AG04450 (cell line): ENCODE measurements at regions not wholly inside any gene's neighbourhood (a gene's known extent, or its start where the extent isn't known, plus 50 kb on each side); places are given as distances from the start of the nearest gene placed in this dataset.
A peak's percentile ranks its signal among the peaks of the same experiment; 100 is the strongest.

Experiments used
- CTCF ChIA-PET: fragments of 300-600, 350-600 bp; formaldehyde crosslinking; extraction: SDS; loops from one replicate; lab custom pipeline; 2022; ENCODE audit warnings: antibody characterized with exemption, inconsistent platforms; lab: Charles Lee
- POLR2A ChIA-PET: fragments of 350-600 bp; formaldehyde crosslinking; extraction: SDS; loops from one replicate; lab custom pipeline; 2021; ENCODE audit warnings: antibody characterized with exemption, inconsistent platforms; lab: Yijun Ruan, JAX
- DNase-seq: peaks from one replicate; pipeline ENCODE4 v3.0.0-alpha.2; 2011; ENCODE audit warnings: low read depth, low spot score
- H3K27ac ChIP-seq: one replicate; pipeline ENCODE4 v1.5.1; 2012; ENCODE audit warnings: low read depth, low read length, control low read depth
- H3K27me3 ChIP-seq: one replicate; pipeline ENCODE4 v1.6.0; 2012; ENCODE audit warnings: low read length; ENCODE audit not compliant: control insufficient read depth, insufficient read depth
- H3K4me3 ChIP-seq: 2 replicates; pipeline ENCODE4 v1.5.1; 2011; ENCODE audit warnings: mild to moderate bottlenecking, low read depth, low read length, control low read depth
- H3K9me3 ChIP-seq: 2 replicates; pipeline ENCODE4 v1.5.1; 2012; ENCODE audit warnings: low read length; ENCODE audit not compliant: control insufficient read depth, insufficient read depth
- CTCF ChIP-seq: IDR thresholded peaks from 2 replicates; pipeline ENCODE4 v1.5.1; 2011; ENCODE audit warnings: low read depth, low read length, control low read depth, inconsistent platforms

DNA sequence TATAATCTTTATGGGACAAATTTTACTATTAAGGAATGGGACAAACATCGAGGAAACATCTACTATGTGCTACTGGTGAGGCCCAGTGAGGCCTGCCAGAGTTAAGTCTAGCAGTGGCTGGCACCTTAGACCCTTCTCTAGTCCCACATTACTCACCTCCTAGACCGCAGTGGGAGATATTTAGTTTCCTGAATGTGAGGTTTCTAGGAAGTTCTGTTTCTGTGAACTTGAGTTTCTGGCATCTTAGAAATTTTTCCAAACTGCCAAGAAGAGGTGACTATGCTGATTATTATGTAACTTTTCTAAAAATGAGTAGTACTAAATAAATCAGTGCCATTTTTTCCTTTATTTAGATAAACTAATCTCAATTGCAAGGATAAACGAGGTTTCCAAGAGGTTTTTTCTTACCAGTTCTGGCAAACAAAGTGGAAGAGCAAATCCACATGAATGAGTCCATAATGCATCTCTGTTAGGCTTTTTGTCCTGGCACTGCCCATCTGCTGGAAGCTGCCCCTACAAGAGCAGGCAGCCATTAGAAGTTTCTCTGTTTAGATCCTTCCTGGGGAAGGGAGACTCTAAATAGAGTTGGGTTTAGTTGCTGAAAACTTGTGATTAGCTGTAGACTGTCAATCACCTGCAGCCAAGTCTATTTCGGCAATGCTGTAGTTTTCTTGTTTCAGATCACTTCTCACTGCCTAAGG, 348.7 kb downstream of the MAN2A1 start:
- no peak for DNase-seq
- TF ChIP-seq CTCF: no peak
- CTCF ChIA-PET: no interaction called here
- POLR2A ChIA-PET: no interaction called here
- Histone ChIP-seq H3K27me3 (no peaks in the 10 kb centered on the region), H3K27ac (no peak overlapping the region), H3K9me3 (no peaks in the 10 kb centered on the region), H3K4me3 (no peak overlapping the region)

DNA sequence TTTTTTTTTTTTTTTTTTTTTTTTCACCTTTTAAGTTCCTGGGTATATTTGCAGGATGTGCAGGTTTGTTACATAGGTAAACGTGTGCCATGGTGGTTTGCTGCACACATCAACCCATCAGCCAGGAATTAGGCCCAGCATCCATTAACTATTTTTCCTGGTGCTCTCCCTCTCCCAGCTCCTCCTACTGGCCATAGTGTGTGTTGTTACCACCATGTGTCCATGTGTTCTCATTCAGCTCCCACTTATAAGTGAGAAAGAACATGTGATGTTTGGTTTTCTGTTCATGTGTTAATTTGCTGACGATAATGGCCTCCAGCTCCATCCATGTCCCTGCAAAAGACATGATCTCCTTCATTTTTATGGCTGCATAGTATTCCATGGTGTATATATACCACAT, 350.5 kb downstream of the MAN2A1 start:
- peak; percentile 19 for TF ChIP-seq CTCF
- Histone ChIP-seq H3K9me3 (no peaks in the 10 kb centered on the region), H3K27me3 (no peaks in the 10 kb centered on the region), H3K4me3 (no peak overlapping the region), H3K27ac (no peak overlapping the region)
- ChIA-PET POLR2A (interaction anchor here (0.6 kb wide), 1 partner anchor 1184 kb away, joined by 5 read pairs; no protein-coding TSS in a partner anchor), CTCF (interaction anchor here (0.7 kb wide), 1 partner anchor 205 kb away, joined by 5 read pairs; no protein-coding TSS in a partner anchor)
- no peak for DNase-seq

DNA sequence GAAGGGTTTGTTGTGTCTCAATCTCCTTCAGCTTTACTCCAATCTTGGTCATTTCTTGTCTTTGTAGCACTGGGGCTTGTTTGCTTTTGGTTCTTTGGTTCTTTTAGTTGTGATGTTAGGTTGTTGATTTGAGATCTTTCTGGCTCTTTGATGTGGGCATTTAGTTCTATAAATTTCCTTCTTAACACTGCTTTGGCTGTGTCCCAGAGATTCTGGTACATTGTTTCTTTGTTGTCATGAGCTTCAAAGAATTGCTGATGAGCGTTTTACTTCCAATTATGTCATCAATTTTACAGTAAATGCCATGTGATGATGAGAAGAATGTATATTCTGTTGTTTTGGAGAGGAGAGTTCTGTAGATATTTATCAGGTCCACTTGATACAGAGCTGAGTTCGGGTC, 353.3 kb downstream of the MAN2A1 start:
- ChIA-PET CTCF (no interaction called here), POLR2A (no interaction called here)
- no peaks in the 10 kb centered on the region for H3K9me3 ChIP-seq
- H3K27ac ChIP-seq: no peak overlapping the region
- no peaks in the 10 kb centered on the region for H3K27me3 ChIP-seq
- H3K4me3 ChIP-seq: no peak overlapping the region
- no peak for DNase-seq
- TF ChIP-seq CTCF: no peak

DNA sequence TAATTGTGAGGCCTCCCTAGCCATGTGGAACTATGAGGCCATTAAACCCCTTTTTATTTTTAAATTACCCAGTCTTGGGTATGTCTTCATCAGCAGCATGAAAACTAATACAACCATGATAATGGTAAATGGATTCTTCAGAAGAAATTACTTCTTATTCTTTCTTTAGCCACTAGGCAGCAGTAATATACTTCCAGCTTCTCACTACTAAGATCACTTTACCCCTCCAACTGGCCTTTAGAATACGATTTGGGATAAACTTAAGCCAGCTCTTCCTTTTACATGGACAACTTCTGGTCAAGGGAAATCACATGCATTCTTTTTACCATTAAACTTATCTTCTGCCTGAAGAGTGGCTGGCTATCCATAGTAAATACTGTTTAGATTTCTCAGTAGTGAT, 355.4 kb downstream of the MAN2A1 start:
- Histone ChIP-seq H3K27me3 (no peaks in the 10 kb centered on the region), H3K4me3 (no peak overlapping the region), H3K9me3 (no peaks in the 10 kb centered on the region), H3K27ac (no peak overlapping the region)
- no peak for TF ChIP-seq CTCF
- POLR2A ChIA-PET: no interaction called here
- CTCF ChIA-PET: no interaction called here
- DNase-seq: no peak

DNA sequence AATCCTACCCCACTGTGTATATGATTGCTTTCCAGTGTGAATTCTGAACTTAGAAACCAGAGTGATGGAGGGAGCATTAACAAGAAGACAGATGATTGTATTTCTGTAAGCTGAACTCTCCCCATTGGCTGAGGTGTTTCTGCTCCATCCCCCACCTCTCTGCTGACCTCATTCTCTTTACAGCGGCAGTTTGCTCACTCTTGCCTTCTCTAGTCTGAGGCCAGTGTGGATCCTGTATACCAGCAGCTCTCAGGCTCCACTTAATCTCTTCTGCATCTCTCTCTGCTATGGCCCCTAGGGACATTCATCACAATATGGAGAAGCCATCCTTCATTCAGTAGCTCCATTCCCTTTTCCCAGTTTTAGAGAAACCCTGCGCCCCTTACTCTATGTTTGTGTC, 358.8 kb downstream of the MAN2A1 start:
- no peak for DNase-seq
- CTCF ChIA-PET: no interaction called here
- Histone ChIP-seq H3K4me3 (no peak overlapping the region), H3K27ac (no peak overlapping the region), H3K27me3 (no peaks in the 10 kb centered on the region), H3K9me3 (no peaks in the 10 kb centered on the region)
- no peak for TF ChIP-seq CTCF
- POLR2A ChIA-PET: no interaction called here
